ENCODE measurements at regions not wholly inside any gene's neighbourhood (a gene's known extent, or its start where the extent isn't known, plus 50 kb on each side); places are given as distances from the start of the nearest gene placed in this dataset.

- no peak overlapping the region for H3K4me2 ChIP-seq (ENCODE audit: insufficient read depth, low read length)
- no TSS peak for BruUV-seq (replicated peaks)
- dilution Hi-C loops (cut with MboI; ENCODE audit: extremely low pct_ligation_motif_present, low sequenced_read_pairs): no loop called here
- H3K9me1 ChIP-seq (replicated peaks; ENCODE audit: control insufficient read depth, extremely low read depth, insufficient read depth, low read length): no peaks in the 10 kb centered on the region
- no peak overlapping the region for H3K27ac ChIP-seq (ENCODE audit: insufficient read depth, low read depth, low read length)
- no peak overlapping the region for H3K9ac ChIP-seq (replicated peaks; ENCODE audit: extremely low read depth, insufficient read depth, low read length)
- TF ChIP-seq GATA2 (IDR thresholded peaks at IDR 0.05; ENCODE audit: insufficient read depth, insufficient read length, low read depth, low read length): no peak
- TF ChIP-seq MAX (IDR thresholded peaks at IDR 0.05; ENCODE audit: insufficient read depth, insufficient read length): no peak
- TF ChIP-seq MYC (IDR thresholded peaks at IDR 0.05; ENCODE audit: low read depth, low read length): no peak
- no peak for TF ChIP-seq POLR2AphosphoS5 (IDR thresholded peaks at IDR 0.05; ENCODE audit: insufficient read depth, low read depth, low read length)
- no peak for TF ChIP-seq EZH2 (IDR thresholded peaks at IDR 0.05; ENCODE audit: borderline replicate concordance, low read depth, low read length, severe bottlenecking)
- no peak for TF ChIP-seq FOS (IDR thresholded peaks at IDR 0.05; ENCODE audit: borderline replicate concordance, insufficient read depth, low read length)
- TF ChIP-seq JUN (IDR thresholded peaks at IDR 0.05; ENCODE audit: borderline replicate concordance, insufficient read depth, insufficient read length, low read depth): no peak
- no peak for TF ChIP-seq CTCF (IDR thresholded peaks at IDR 0.05; ENCODE audit: extremely low read depth in 1 of 2, insufficient read depth in 1 of 2, low read depth in 1 of 2, low read length in 2 of 2)
- no peak for TF ChIP-seq POLR2A (IDR thresholded peaks at IDR 0.05; ENCODE audit: low read depth, low read length)
- intact Hi-C loops (cut with micrococcal nuclease): no loop called here
- no peak for FAIRE-seq
- no peaks in the 10 kb centered on the region for H3K79me2 ChIP-seq (ENCODE audit: control insufficient read depth, insufficient read depth, low read length)
- H3K9me3 ChIP-seq (replicated peaks; ENCODE audit: control insufficient read depth, insufficient read depth, low read length): no peaks in the 10 kb centered on the region
- H3K27me3 ChIP-seq (ENCODE audit: control insufficient read depth in 2 of 2, insufficient read depth in 2 of 2, low read length in 2 of 2): no peaks in the 10 kb centered on the region
- no peaks in the 10 kb centered on the region for H4K20me1 ChIP-seq (replicated peaks; ENCODE audit: control insufficient read depth, extremely low read depth, insufficient read depth, low read length)
- DNase-seq (ENCODE audit: low read depth, low spot score): no peak
- no peak overlapping the region for H3K4me3 ChIP-seq (replicated peaks in 1 of 3; ENCODE audit: insufficient read depth in 1 of 3, low read depth in 1 of 3, low read length in 3 of 3)
- no peaks in the 10 kb centered on the region for H3K36me3 ChIP-seq (ENCODE audit: control insufficient read depth in 2 of 2, extremely low read depth in 1 of 2, insufficient read depth in 2 of 2, low read length in 2 of 2)
- POLR2A ChIA-PET: no interaction called here
- CTCF ChIA-PET: interaction anchor here (1.0 kb wide), 1 partner anchor 41 kb away, joined by 3 read pairs; no protein-coding TSS in a partner anchor
- no peaks in the 10 kb centered on the region for H3K4me1 ChIP-seq (ENCODE audit: control insufficient read depth, extremely low read depth, insufficient read depth, low read length)
- H2AFZ ChIP-seq (ENCODE audit: low read depth, low read length): no peak overlapping the region
Observed at GRCh38 chr3:124174476-124174875, 182.6 kb upstream of the ROPN1 start.
